Karpas-422 (cell line): ENCODE measurements at regions not wholly inside any gene's neighbourhood (a gene's known extent, or its start where the extent isn't known, plus 50 kb on each side); places are given as distances from the start of the nearest gene placed in this dataset.

ENCODE experiments used
- DNase-seq: peaks from one replicate; pipeline ENCODE4 v3.0.0-alpha.2; 2015
- H2AFZ ChIP-seq: fragments of 200-600 bp; sonication (generic); 2 replicates; pipeline ENCODE4 v1.6.1; 2014; ENCODE audit warnings: antibody characterized with exemption, low read length, mixed read lengths
- H3K27ac ChIP-seq: fragments of 200-600 bp; sonication (generic); 2 replicates; pipeline ENCODE4 v1.5.1; 2014; ENCODE audit warnings: mild to moderate bottlenecking, low read length, moderate library complexity
- H3K27me3 ChIP-seq: fragments of 200-600 bp; sonication (generic); 2 replicates; pipeline ENCODE4 v1.6.1; 2014; ENCODE audit warnings: low read length, mixed read lengths
- H3K36me3 ChIP-seq: fragments of 200-600 bp; sonication (generic); 2 replicates; pipeline ENCODE4 v1.6.1; 2014; ENCODE audit warnings: low read length, mixed read lengths; ENCODE audit not compliant: insufficient read depth
- H3K4me1 ChIP-seq: fragments of 200-600 bp; sonication (generic); 2 replicates; pipeline ENCODE4 v1.6.1; 2014; ENCODE audit warnings: mild to moderate bottlenecking, low read length, mixed read lengths
- H3K4me2 ChIP-seq: fragments of 200-600 bp; sonication (generic); 2 replicates; pipeline ENCODE4 v1.6.1; 2014; ENCODE audit warnings: low read length, low read depth, mild to moderate bottlenecking; ENCODE audit not compliant: poor library complexity, severe bottlenecking
- H3K4me3 ChIP-seq: fragments of 200-600 bp; sonication (generic); 2 replicates; pipeline ENCODE4 v1.5.1; 2014; ENCODE audit warnings: mild to moderate bottlenecking, antibody characterized with exemption, low read length, mixed read lengths
- H3K79me2 ChIP-seq: fragments of 200-600 bp; sonication (generic); 2 replicates; pipeline ENCODE4 v1.6.1; 2014; ENCODE audit warnings: mild to moderate bottlenecking, low read length, mixed read lengths
- H3K9ac ChIP-seq: fragments of 200-600 bp; sonication (generic); 2 replicates; pipeline ENCODE4 v1.6.0; 2014; ENCODE audit warnings: low read length
- H3K9me2 ChIP-seq: fragments of 200-600 bp; sonication (generic), shearing (Covaris generic); replicated peaks from 2 replicates; pipeline ENCODE4 v1.6.0; 2014; ENCODE audit warnings: mild to moderate bottlenecking, low read length, moderate library complexity; ENCODE audit not compliant: insufficient read depth
- H3K9me3 ChIP-seq: fragments of 300-700, 200-600 bp; sonication (generic); 2 replicates; pipeline ENCODE4 v1.6.1; 2014; ENCODE audit warnings: low read length, mixed read lengths
- H4K20me1 ChIP-seq: fragments of 200-600 bp; sonication (generic); 2 replicates; pipeline ENCODE4 v1.6.1; 2014; ENCODE audit warnings: mild to moderate bottlenecking, antibody characterized with exemption, low read length, low read depth; ENCODE audit not compliant: insufficient read depth

DNA sequence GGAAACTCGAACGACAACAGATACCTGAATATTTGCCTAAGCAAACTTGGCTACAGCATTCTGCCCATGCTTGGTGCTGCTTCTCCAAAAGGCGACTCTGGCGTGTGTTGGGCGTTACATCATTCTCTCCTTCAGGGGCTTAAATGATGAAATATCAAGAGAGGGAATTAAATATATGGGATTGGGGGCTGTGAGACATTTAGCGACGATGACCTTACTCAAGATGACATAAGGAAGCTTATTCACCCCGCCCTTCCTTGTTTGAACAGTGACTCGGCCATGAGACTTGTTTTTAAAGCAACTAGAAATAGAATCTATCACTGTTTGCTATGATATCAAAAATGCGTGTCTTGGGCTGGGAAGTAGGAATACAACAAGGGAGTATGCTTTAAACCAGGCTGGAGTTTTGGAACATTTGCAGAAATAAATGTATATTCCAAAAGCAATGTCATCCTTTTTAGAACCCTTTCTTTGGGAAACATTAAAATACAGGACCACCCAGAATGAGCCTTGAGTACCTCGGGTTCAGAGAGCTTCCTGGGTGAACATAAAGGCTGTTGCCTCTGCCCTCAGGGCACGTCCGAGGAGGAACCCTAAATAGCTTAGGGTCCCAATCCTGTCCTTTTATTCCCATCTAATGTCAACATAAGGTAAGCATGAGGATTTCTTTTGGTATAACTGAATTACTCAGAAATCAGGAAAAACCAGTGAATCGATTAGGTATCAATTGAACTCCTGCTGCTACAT lies 123.3 kb upstream of the SLC45A1 start:
- DNase-seq = no peak
- Histone ChIP-seq H3K79me2 (no peaks in the 10 kb centered on the region), H3K4me2 (no peak overlapping the region), H3K4me3 (no peak overlapping the region), H3K9ac (no peak overlapping the region), H3K27me3 (no peaks in the 10 kb centered on the region), H3K9me3 (no peaks in the 10 kb centered on the region), H3K9me2 (no peaks in the 10 kb centered on the region), H2AFZ (no peak overlapping the region), H3K4me1 (no peaks in the 10 kb centered on the region), H3K27ac (no peak overlapping the region), H4K20me1 (no peaks in the 10 kb centered on the region), H3K36me3 (no peaks in the 10 kb centered on the region)

GRCh38 chr1:8193840-8194406 lies 124.0 kb upstream of the SLC45A1 start:
- Histone ChIP-seq H3K27me3 (no peaks in the 10 kb centered on the region), H3K79me2 (no peaks in the 10 kb centered on the region), H3K4me3 (no peak overlapping the region), H3K4me1 (no peaks in the 10 kb centered on the region), H3K36me3 (no peaks in the 10 kb centered on the region), H3K9ac (no peak overlapping the region), H4K20me1 (no peaks in the 10 kb centered on the region), H3K9me3 (no peaks in the 10 kb centered on the region), H3K9me2 (no peaks in the 10 kb centered on the region), H3K27ac (no peak overlapping the region), H2AFZ (no peak overlapping the region), H3K4me2 (no peak overlapping the region)
- no peak for DNase-seq

DNA sequence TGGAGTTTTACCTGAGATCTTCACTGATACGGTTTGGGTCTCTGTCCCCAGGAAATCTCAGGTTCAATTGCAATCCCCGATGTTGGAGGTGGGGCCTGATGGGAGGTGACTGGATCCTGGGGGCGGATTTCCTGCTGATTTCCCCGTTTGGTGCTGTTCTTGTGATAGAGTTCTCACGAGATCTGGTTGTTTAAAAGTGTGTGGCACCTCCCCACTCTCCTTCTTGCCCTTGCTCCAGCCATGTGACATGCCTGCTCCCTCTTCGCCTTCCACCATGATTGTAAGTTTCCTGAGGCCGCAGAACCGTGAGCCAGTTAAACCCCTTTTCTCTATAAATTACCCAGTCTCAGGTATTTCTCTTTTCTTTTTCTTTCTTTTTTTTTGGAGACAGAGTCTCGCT lies 126.4 kb upstream of the SLC45A1 start:
- Histone ChIP-seq H3K4me1 (no peaks in the 10 kb centered on the region), H3K79me2 (no peaks in the 10 kb centered on the region), H3K4me2 (no peak overlapping the region), H3K9ac (no peak overlapping the region), H3K27ac (no peak overlapping the region), H4K20me1 (no peaks in the 10 kb centered on the region), H2AFZ (no peak overlapping the region), H3K36me3 (no peaks in the 10 kb centered on the region), H3K9me3 (no peaks in the 10 kb centered on the region), H3K4me3 (no peak overlapping the region), H3K27me3 (no peaks in the 10 kb centered on the region), H3K9me2 (no peaks in the 10 kb centered on the region)
- DNase-seq = no peak

GRCh38 chr1:8189931-8190483 lies 127.9 kb upstream of the SLC45A1 start:
- H2AFZ ChIP-seq = no peak overlapping the region
- no peak overlapping the region for H3K27ac ChIP-seq
- no peak overlapping the region for H3K9ac ChIP-seq
- H3K4me1 ChIP-seq = no peaks in the 10 kb centered on the region
- H3K79me2 ChIP-seq = no peaks in the 10 kb centered on the region
- H3K9me2 ChIP-seq = no peaks in the 10 kb centered on the region
- no peaks in the 10 kb centered on the region for H4K20me1 ChIP-seq
- H3K4me3 ChIP-seq = no peak overlapping the region
- no peaks in the 10 kb centered on the region for H3K36me3 ChIP-seq
- no peak for DNase-seq
- no peaks in the 10 kb centered on the region for H3K27me3 ChIP-seq
- H3K9me3 ChIP-seq = no peaks in the 10 kb centered on the region
- H3K4me2 ChIP-seq = no peak overlapping the region

DNA sequence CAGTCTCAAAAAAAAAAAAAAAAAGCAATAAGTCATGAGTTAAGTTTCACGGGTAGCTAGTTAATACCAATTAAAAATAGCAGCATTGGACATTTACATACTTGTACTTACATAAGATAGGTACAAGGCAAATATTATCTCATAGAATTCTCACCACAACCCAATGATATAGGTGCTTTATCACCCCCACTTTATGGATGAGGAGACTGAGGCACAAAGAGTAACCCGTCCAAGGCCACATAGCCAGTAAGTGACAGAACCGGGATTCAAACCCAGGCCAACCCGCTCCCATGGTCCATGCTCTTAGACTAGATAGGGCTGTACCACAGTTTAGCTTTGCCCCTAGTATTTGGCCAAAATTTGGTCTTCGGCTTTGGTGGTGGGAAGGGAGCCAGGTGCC lies 132.5 kb upstream of the SLC45A1 start:
- Histone ChIP-seq H3K27ac (no peak overlapping the region), H3K4me3 (no peak overlapping the region), H3K27me3 (no peaks in the 10 kb centered on the region), H3K9ac (no peak overlapping the region), H3K4me1 (no peaks in the 10 kb centered on the region), H3K4me2 (no peak overlapping the region), H3K79me2 (no peaks in the 10 kb centered on the region), H2AFZ (no peak overlapping the region), H4K20me1 (no peaks in the 10 kb centered on the region), H3K36me3 (no peaks in the 10 kb centered on the region), H3K9me3 (no peaks in the 10 kb centered on the region), H3K9me2 (no peaks in the 10 kb centered on the region)
- DNase-seq = no peak

GRCh38 chr1:8184301-8184700 lies 133.6 kb upstream of the SLC45A1 start:
- Histone ChIP-seq H3K27ac (no peak overlapping the region), H4K20me1 (no peaks in the 10 kb centered on the region), H2AFZ (no peak overlapping the region), H3K4me1 (no peaks in the 10 kb centered on the region), H3K36me3 (no peaks in the 10 kb centered on the region), H3K9me3 (no peaks in the 10 kb centered on the region), H3K9me2 (no peaks in the 10 kb centered on the region), H3K27me3 (no peaks in the 10 kb centered on the region), H3K4me3 (no peak overlapping the region), H3K4me2 (no peak overlapping the region), H3K79me2 (no peaks in the 10 kb centered on the region), H3K9ac (no peak overlapping the region)
- no peak for DNase-seq

DNA sequence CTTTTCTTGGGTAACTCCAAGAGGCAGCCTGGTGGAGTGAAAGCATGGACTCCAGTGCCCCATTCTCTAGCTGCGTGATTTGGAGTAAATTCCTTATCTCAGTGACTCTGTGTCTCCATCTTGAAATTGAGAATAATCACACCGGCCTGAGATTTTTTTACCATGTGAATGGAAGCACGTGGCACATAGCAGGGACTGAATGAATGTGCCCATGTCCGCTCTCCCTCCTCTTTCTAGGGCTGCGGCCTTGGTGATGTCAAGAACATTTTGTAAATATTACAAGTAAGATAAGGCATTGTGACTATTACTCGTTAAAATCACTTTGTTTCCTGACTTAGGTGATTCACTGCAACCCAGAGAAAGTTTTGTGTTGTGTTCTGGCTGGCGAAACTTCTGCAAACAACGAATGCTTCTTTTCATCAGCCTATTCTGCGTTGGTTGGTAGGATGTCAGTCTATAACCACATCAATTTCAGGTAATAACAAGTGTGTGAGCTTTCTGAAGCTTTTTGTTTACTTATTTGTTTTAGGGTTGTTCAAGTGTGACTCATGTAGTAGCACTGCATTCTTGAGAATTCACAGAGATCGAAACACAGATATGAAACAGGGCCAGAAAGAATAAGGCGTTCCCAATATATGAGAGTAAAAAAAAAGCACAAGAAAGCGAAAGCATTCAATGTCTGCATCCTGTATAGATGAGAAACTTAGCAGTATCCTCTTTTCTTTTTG lies 135.7 kb upstream of the SLC45A1 start:
- Histone ChIP-seq H3K9ac (no peak overlapping the region), H3K4me1 (no peaks in the 10 kb centered on the region), H3K27me3 (0 out of 2 replicates have a peak, but pooled peaks cover 3% of the 10 kb centered on the region), H3K9me3 (peaks cover 3% of the 10 kb centered on the region; the same call in 1 of the 2 replicates), H3K9me2 (no peaks in the 10 kb centered on the region), H3K79me2 (no peaks in the 10 kb centered on the region), H3K4me3 (no peak overlapping the region), H4K20me1 (no peaks in the 10 kb centered on the region), H2AFZ (no peak overlapping the region), H3K27ac (no peak overlapping the region), H3K4me2 (no peak overlapping the region), H3K36me3 (no peaks in the 10 kb centered on the region)
- DNase-seq = no peak

GRCh38 chr1:8179132-8179793 lies 138.7 kb upstream of the SLC45A1 start:
- Histone ChIP-seq H2AFZ (no peak overlapping the region), H3K79me2 (no peaks in the 10 kb centered on the region), H3K4me1 (no peaks in the 10 kb centered on the region), H3K27ac (no peak overlapping the region), H4K20me1 (no peaks in the 10 kb centered on the region), H3K4me2 (no peak overlapping the region), H3K9me2 (no peaks in the 10 kb centered on the region), H3K9ac (no peak overlapping the region), H3K36me3 (no peaks in the 10 kb centered on the region), H3K4me3 (no peak overlapping the region), H3K9me3 (peaks cover 3% of the 10 kb centered on the region; the same call in 1 of the 2 replicates), H3K27me3 (0 out of 2 replicates have a peak, but pooled peaks cover 3% of the 10 kb centered on the region)
- DNase-seq = no peak
